ENCODE measurements at regions not wholly inside any gene's neighbourhood (a gene's known extent, or its start where the extent isn't known, plus 50 kb on each side); places are given as distances from the start of the nearest gene placed in this dataset.

GRCh38 chr11:12618743-12619540, 55.3 kb upstream of the TEAD1 start:
- no peaks in the 10 kb centered on the region for H3K27me3 ChIP-seq (ENCODE audit: low read length)
- H3K27ac ChIP-seq (ENCODE audit: low read length), result no peak overlapping the region
- no peaks in the 10 kb centered on the region for H4K20me1 ChIP-seq (ENCODE audit: low read length)
- no peak overlapping the region for H3K4me3 ChIP-seq (ENCODE audit: low read length)
- no peak overlapping the region for H3K9ac ChIP-seq (ENCODE audit: low read length)
- H3K79me2 ChIP-seq (ENCODE audit: low read length), result no peaks in the 10 kb centered on the region
- H3K4me1 ChIP-seq (ENCODE audit: insufficient read depth, low read length), result no peaks in the 10 kb centered on the region
- TF ChIP-seq EZH2 (IDR thresholded peaks at IDR 0.05; ENCODE audit: low read length, unreplicated experiment) (no peak), EZH2phosphoT487 (IDR thresholded peaks at IDR 0.05; ENCODE audit: borderline replicate concordance, low read length) (no peak), CTCF (conservative IDR thresholded peaks at IDR 0.05; ENCODE audit: low read depth, low read length) (no peak)
- BruUV-seq (replicated peaks), result no TSS peak
- H3K9me3 ChIP-seq (ENCODE audit: low read length), result peaks cover 2% of the 10 kb centered on the region; the same call in 1 of the 2 replicates
- no peak for DNase-seq
- intact Hi-C loops (cut with micrococcal nuclease), result no loop called here
- ATAC-seq, result no peak
- ChIA-PET CTCF (no interaction called here), POLR2A (ENCODE audit: unreplicated experiment) (no interaction called here)
- no peaks in the 10 kb centered on the region; the same call in 1 of the 2 replicates for H3K36me3 ChIP-seq (ENCODE audit: low read depth, low read length)
- H3F3A ChIP-seq (ENCODE audit: low read length, unreplicated experiment), result no peaks in the 10 kb centered on the region
- no peaks in the 10 kb centered on the region for H3K9me2 ChIP-seq (replicated peaks; ENCODE audit: low read length)
- no peak overlapping the region for H2AFZ ChIP-seq (ENCODE audit: low read length)
- H3K4me2 ChIP-seq (ENCODE audit: low read length), result no peak overlapping the region

- H3K79me2 ChIP-seq (ENCODE audit: low read length), result no peaks in the 10 kb centered on the region
- no peak overlapping the region for H2AFZ ChIP-seq (ENCODE audit: low read length)
- intact Hi-C loops (cut with micrococcal nuclease), result no loop called here
- no peak overlapping the region for H3K9ac ChIP-seq (ENCODE audit: low read length)
- POLR2A ChIA-PET (ENCODE audit: unreplicated experiment), result no interaction called here
- peaks cover 14% of the 10 kb centered on the region for H3K4me1 ChIP-seq (ENCODE audit: insufficient read depth, low read length)
- no peaks in the 10 kb centered on the region for H3K27me3 ChIP-seq (ENCODE audit: low read length)
- no peak overlapping the region for H3K4me2 ChIP-seq (ENCODE audit: low read length)
- no peak overlapping the region for H3K27ac ChIP-seq (ENCODE audit: low read length)
- TF ChIP-seq EZH2phosphoT487 (IDR thresholded peaks at IDR 0.05; ENCODE audit: borderline replicate concordance, low read length), result no peak
- no peak for TF ChIP-seq CTCF (conservative IDR thresholded peaks at IDR 0.05; ENCODE audit: low read depth, low read length)
- TF ChIP-seq EZH2 (IDR thresholded peaks at IDR 0.05; ENCODE audit: low read length, unreplicated experiment), result no peak
- H3K9me2 ChIP-seq (replicated peaks; ENCODE audit: low read length), result no peaks in the 10 kb centered on the region
- H3K4me3 ChIP-seq (ENCODE audit: low read length), result no peak overlapping the region
- peaks cover 7% of the 10 kb centered on the region; the same call in 1 of the 2 replicates for H3K9me3 ChIP-seq (ENCODE audit: low read length)
- DNase-seq (no peak), ATAC-seq (no peak)
- H3F3A ChIP-seq (ENCODE audit: low read length, unreplicated experiment), result no peaks in the 10 kb centered on the region
- peaks cover 5% of the 10 kb centered on the region; the same call in 1 of the 2 replicates for H3K36me3 ChIP-seq (ENCODE audit: low read depth, low read length)
- no TSS peak for BruUV-seq (replicated peaks)
- CTCF ChIA-PET, result no interaction called here
- no peaks in the 10 kb centered on the region for H4K20me1 ChIP-seq (ENCODE audit: low read length)
Observed at GRCh38 chr11:12623869-12624268, 50.4 kb upstream of the TEAD1 start.
